Stimulated activated CD8-positive, alpha-beta memory T cell treated with anti-CD3 and anti-CD28 coated beads, Interleukin-12 subunit alpha, Interleukin-12 subunit beta, amount 100 ng/mL, for 24 hours (primary cell): ENCODE measurements at regions not wholly inside any gene's neighbourhood (a gene's known extent, or its start where the extent isn't known, plus 50 kb on each side); places are given as distances from the start of the nearest gene placed in this dataset.

Source experiments
- DNase-seq: peaks from one replicate; pipeline ENCODE4 v3.0.0-alpha.2; 2020; ENCODE audit errors: extremely low read depth

- no peak for DNase-seq
These were observed 295.5 kb upstream of the RUNX1 start for GRCh38 chr21:35344582-35344981.

GRCh38 chr21:35343046-35343819 is 294.1 kb upstream of the RUNX1 start:
- no peak for DNase-seq

- no peak for DNase-seq
These were observed 293.3 kb upstream of the RUNX1 start for GRCh38 chr21:35342440-35342839.

- DNase-seq, result no peak
These were observed 291.2 kb upstream of the RUNX1 start for GRCh38 chr21:35340273-35340672.

GRCh38 chr21:35338881-35339632 is 290.0 kb upstream of the RUNX1 start:
- DNase-seq, result no peak

GRCh38 chr21:35338281-35338680 is 289.2 kb upstream of the RUNX1 start:
- no peak for DNase-seq

GRCh38 chr21:35337573-35337972 is 288.5 kb upstream of the RUNX1 start:
- DNase-seq, result no peak

GRCh38 chr21:35336534-35336933 is 287.4 kb upstream of the RUNX1 start:
- no peak for DNase-seq

- no peak for DNase-seq
These were observed 286.9 kb upstream of the RUNX1 start for GRCh38 chr21:35335951-35336446.

- DNase-seq, result no peak
These were observed 284.9 kb upstream of the RUNX1 start for GRCh38 chr21:35333831-35334618.

- DNase-seq, result no peak
These were observed 283.8 kb upstream of the RUNX1 start for GRCh38 chr21:35332841-35333426.

- DNase-seq, result no peak
These were observed 281.0 kb upstream of the RUNX1 start for GRCh38 chr21:35329940-35330660.

GRCh38 chr21:35328856-35329455 is 279.9 kb upstream of the RUNX1 start:
- no peak for DNase-seq

- no peak for DNase-seq
These were observed 277.6 kb upstream of the RUNX1 start for GRCh38 chr21:35326677-35327076.

GRCh38 chr21:35325953-35326352 is 276.9 kb upstream of the RUNX1 start:
- no peak for DNase-seq

GRCh38 chr21:35324372-35325220 is 275.5 kb upstream of the RUNX1 start:
- DNase-seq, result no peak

- DNase-seq, result no peak
These were observed 274.8 kb upstream of the RUNX1 start for GRCh38 chr21:35323947-35324346.

GRCh38 chr21:35321322-35322200 is 272.5 kb upstream of the RUNX1 start:
- no peak for DNase-seq
